Tibial artery (tissue), 4 donors: ENCODE measurements at regions not wholly inside any gene's neighbourhood (a gene's known extent, or its start where the extent isn't known, plus 50 kb on each side); places are given as distances from the start of the nearest gene placed in this dataset.
"Not testable (repeated sequence)": the region's sequence is repeated elsewhere in the genome, so short reads cannot be mapped to it uniquely, and the experiment has no call there.

Experiments
- DNase-seq, 2 donors: peaks; one replicate each; pipeline ENCODE4 v3.0.0-alpha.2; 2019
- H3K27ac ChIP-seq, 2 donors: fragments of 200-600 bp; sonication (generic) in 1 of 2; 1 replicate in 1 of 2; 2 replicates in 1 of 2; pipeline ENCODE4 v1.5.1; 2018 to 2019; ENCODE audit warnings: mild to moderate bottlenecking in 1 of 2
- H3K27me3 ChIP-seq, 2 donors: fragments of 200-600 bp; sonication (generic) in 1 of 2; one replicate each; pipeline versions ENCODE4 v1.5.1 to v1.6.0; 2016 to 2019
- H3K36me3 ChIP-seq, 3 donors: fragments of 200-600 bp; sonication (generic) in 2 of 3; one replicate each; pipeline ENCODE4 v1.5.1; 2016 to 2019; ENCODE audit warnings: mild to moderate bottlenecking in 2 of 3
- H3K4me1 ChIP-seq, 4 donors: fragments of 200-600 bp; sonication (generic) in 2 of 4; 1 replicate in 3 of 4; 2 replicates in 1 of 4; pipeline ENCODE4 v1.5.1; 2016 to 2019
- H3K4me3 ChIP-seq, 2 donors: fragments of 200-600 bp; sonication (generic) in 1 of 2; 1 replicate in 1 of 2; 2 replicates in 1 of 2; pipeline ENCODE4 v1.5.1; 2018 to 2019; ENCODE audit warnings: mild to moderate bottlenecking in 2 of 2
- H3K9me3 ChIP-seq, 3 donors: fragments of 200-600 bp; sonication (generic) in 1 of 3; one replicate each; pipeline ENCODE4 v1.5.1; 2016 to 2019
- intact Hi-C: fragments of 100-400 bp; cut with DNase I; formaldehyde crosslinking; loops from one replicate; pipeline ENCODE4 v1.15.0; 2023; ENCODE audit warnings: low total_unique reads
- TF ChIP-seq, protein P1 (sequence below), 2 experiments: fragments of 200-600 bp in 1 of 2; fragments of 450-650 bp in 1 of 2; IDR thresholded peaks; one replicate each; pipeline ENCODE4 v1.5.1; 2017 to 2019; ENCODE audit warnings: antibody characterized with exemption in 2 of 2, mild to moderate bottlenecking in 1 of 2, moderate library complexity in 1 of 2

DNA sequence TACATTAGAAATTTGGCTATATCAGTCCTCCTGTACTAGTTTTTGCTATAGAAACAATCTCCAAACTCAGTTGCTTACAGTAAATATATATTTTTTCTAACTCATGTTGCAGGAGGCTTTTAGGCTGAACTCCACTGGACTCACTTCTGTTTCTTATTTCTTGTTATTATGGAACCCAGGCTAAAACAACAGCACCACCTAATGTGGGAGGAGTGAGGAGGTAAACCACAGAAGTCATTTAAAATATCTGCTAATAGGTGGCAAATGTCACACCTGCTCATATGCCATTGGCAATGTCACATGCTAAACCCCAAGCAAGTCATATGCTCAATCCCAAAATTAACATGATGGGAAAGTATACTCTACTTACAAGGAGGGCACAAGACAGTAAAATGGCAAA is 462.2 kb downstream of the PLOD2 start:
- Histone ChIP-seq H3K36me3 (no peaks in the 10 kb centered on the region), H3K27ac (no peak overlapping the region), H3K27me3 (no peaks in the 10 kb centered on the region), H3K9me3 (no peaks in the 10 kb centered on the region), H3K4me1 (no peaks in the 10 kb centered on the region), H3K4me3 (no peak overlapping the region)
- DNase-seq: no peak
- TF ChIP-seq, protein P1, sequence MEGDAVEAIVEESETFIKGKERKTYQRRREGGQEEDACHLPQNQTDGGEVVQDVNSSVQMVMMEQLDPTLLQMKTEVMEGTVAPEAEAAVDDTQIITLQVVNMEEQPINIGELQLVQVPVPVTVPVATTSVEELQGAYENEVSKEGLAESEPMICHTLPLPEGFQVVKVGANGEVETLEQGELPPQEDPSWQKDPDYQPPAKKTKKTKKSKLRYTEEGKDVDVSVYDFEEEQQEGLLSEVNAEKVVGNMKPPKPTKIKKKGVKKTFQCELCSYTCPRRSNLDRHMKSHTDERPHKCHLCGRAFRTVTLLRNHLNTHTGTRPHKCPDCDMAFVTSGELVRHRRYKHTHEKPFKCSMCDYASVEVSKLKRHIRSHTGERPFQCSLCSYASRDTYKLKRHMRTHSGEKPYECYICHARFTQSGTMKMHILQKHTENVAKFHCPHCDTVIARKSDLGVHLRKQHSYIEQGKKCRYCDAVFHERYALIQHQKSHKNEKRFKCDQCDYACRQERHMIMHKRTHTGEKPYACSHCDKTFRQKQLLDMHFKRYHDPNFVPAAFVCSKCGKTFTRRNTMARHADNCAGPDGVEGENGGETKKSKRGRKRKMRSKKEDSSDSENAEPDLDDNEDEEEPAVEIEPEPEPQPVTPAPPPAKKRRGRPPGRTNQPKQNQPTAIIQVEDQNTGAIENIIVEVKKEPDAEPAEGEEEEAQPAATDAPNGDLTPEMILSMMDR (IDR thresholded peaks at IDR 0.05): no peak
- intact Hi-C loops: no loop called here

DNA sequence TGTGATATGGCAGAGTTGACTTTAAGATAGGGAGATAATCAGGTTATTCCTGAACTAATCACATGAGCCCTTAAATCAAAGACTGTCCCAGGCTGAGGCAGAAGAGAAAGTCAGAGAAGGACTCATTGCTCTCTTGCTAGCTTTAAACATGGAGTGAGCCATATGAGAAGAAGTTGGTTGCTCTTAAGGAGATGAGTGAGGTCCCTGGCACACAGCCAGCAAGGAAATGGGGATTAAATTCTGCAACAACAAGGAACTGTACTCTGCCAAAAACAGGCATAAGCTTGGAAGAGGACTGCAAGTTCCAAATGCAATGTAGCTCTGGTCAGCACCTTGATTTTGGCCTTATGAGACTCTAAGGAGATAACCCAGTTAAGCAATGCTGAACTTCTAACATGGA is 457.0 kb downstream of the PLOD2 start:
- no peak overlapping the region for H3K4me3 ChIP-seq
- intact Hi-C loops: no loop called here
- TF ChIP-seq, protein P1 (IDR thresholded peaks at IDR 0.05): no peak
- no peaks in the 10 kb centered on the region for H3K9me3 ChIP-seq
- H3K4me1 ChIP-seq: no peaks in the 10 kb centered on the region
- no peaks in the 10 kb centered on the region for H3K27me3 ChIP-seq
- H3K36me3 ChIP-seq: no peaks in the 10 kb centered on the region
- DNase-seq: no peak
- H3K27ac ChIP-seq: no peak overlapping the region

DNA sequence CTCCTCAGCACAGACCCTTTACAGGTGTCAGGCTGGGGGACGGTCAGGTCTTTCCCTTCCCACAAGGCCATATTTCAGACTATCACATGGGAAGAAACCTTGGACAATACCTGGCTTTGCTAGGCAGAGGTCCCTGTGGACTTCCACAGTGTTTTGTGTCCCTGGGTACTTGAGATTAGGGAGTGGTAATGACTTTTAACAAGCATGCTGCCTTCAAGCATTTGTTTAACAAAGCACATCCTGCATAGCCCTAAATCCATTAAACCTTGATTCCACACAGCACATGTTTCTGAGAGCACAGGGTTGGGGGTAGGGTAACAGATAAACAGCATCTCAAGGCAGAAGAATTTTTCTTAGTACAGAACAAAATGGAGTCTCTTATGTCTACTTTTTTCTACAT is 451.2 kb downstream of the PLOD2 start:
- intact Hi-C loops, H3K4me3 ChIP-seq, H3K4me1 ChIP-seq, H3K36me3 ChIP-seq, H3K27me3 ChIP-seq, H3K27ac ChIP-seq, DNase-seq, H3K9me3 ChIP-seq: not testable (repeated sequence)

DNA sequence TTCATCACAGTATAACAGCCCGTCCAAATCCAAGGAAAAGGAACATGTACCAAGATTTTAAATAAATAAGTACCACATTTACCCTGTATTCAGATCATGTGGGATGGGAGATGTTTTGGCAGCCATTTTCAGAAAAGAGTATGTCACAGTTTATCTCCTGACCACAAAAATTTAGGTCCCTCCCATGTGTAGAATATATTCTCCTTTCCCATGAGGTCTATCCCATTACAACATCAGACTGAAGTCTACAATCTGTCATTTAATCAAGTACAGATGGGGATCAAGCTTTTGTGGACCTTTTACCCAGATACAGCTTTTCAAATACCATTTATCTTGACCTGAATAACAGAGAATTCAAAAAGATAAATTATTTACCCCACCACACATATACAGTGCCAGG is 444.5 kb downstream of the PLOD2 start:
- intact Hi-C loops: no loop called here
- Histone ChIP-seq H3K27me3 (no peaks in the 10 kb centered on the region), H3K4me3 (no peak overlapping the region), H3K36me3 (no peaks in the 10 kb centered on the region), H3K9me3 (no peaks in the 10 kb centered on the region), H3K27ac (no peak overlapping the region), H3K4me1 (no peaks in the 10 kb centered on the region)
- no peak for DNase-seq
- TF ChIP-seq, protein P1 (IDR thresholded peaks at IDR 0.05): no peak

DNA sequence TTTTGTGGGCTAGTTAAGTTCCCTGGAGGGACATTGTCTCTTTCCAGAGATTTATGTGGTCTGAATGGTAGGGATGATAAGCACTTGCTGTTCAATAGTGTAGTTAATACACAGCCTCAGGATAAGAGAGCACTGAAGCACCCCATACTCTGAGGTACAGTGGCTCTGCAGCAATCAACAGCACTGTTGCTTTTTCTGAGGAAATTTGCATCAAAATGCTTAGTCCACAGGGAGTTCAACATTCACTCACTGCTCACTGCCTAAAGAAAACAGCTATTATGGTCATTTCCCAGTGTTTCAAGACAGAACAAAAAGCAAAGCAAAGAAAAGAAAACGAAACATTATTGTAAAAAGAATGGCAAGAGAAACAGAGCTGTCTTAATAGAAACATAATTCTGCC is 441.9 kb downstream of the PLOD2 start:
- no peaks in the 10 kb centered on the region for H3K36me3 ChIP-seq
- no peak for DNase-seq

DNA sequence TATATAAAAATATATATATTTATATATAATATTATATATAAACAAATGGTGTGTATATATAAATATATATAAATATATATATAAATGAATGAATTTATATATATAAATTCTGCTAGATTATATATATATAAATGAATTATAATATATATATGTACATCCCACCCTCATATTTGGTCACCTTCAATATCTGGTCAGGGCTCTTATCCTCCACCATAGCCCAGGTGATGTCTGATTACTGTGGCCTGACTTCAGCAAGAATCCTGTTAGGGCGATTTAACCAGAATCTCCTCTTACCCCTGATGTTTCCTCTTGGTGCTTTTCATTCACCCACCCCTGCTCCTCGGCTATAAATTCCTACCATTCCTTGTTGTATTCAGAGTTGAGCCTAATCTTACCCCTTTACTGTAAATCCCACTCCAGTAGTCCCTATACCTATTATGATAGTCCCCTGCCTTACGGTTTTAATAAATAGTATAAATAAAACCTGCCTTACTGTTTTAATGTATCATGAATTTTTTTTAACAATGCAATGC is 439.6 kb downstream of the PLOD2 start:
- no peaks in the 10 kb centered on the region for H3K4me1 ChIP-seq
- intact Hi-C loops: no loop called here
- DNase-seq: no peak

More for the DNA sequence above, 441.9 kb downstream of the PLOD2 start:
- no peaks in the 10 kb centered on the region for H3K9me3 ChIP-seq
- no peak overlapping the region for H3K4me3 ChIP-seq
- intact Hi-C loops: no loop called here
- no peak overlapping the region for H3K27ac ChIP-seq
- TF ChIP-seq, protein P1 (IDR thresholded peaks at IDR 0.05): no peak
- no peaks in the 10 kb centered on the region for H3K27me3 ChIP-seq
- H3K4me1 ChIP-seq: no peaks in the 10 kb centered on the region

More for the DNA sequence above, 439.6 kb downstream of the PLOD2 start:
- TF ChIP-seq, protein P1 (IDR thresholded peaks at IDR 0.05): no peak
- H3K4me3 ChIP-seq: no peak overlapping the region
- H3K27me3 ChIP-seq: no peaks in the 10 kb centered on the region
- H3K9me3 ChIP-seq: no peaks in the 10 kb centered on the region
- H3K36me3 ChIP-seq: no peaks in the 10 kb centered on the region
- H3K27ac ChIP-seq: no peak overlapping the region
